HG03521 (cell line): ENCODE measurements at regions not wholly inside any gene's neighbourhood (a gene's known extent, or its start where the extent isn't known, plus 50 kb on each side); places are given as distances from the start of the nearest gene placed in this dataset.

ENCODE experiments used
- ATAC-seq: cut with Tn5 transposase; IDR thresholded peaks from one replicate; pipeline ENCODE4 v1.9.1; 2021; ENCODE audit warnings: mild to moderate bottlenecking, moderate library complexity; ENCODE audit not compliant: unreplicated experiment

DNA sequence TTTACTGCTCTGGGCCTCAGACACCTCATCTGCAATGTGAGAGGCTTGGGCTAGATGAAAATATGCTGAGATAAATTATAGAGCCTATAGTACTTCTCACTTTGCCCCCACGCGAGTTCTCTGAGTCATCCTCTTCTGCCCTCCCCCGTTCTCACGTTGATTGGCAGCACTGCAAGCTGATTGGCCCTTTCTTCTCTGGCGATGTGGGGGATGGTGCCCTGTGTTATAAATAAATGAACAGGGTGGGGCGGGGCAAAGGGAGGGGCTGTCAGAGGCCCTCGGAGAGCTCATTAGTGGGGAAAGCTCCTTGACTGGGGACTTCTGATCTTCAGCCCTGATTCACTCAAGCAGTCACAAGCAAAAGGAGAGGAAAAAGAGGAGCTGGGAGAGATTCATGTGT lies 64.3 kb upstream of the ZC3H12A start:
- no peak for ATAC-seq

DNA sequence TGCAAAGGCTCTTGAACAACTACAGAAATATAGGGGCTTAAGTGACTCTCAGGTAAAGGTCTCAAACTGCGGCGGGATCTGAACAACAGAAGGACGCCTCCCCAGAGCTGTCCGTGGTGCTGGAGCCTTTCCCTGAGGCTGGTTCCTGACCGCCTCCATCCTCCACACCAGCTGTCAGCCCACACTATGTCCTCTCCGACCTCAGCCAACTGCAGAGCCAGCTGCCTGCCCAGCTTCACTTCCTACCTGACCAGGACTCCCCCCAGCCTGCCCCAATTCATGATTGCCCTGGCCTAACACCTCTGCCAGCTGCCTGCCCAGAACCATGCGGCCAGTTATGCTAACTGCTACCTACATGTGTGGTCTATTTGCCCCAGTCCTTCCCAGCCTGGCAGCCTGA lies 63.6 kb upstream of the ZC3H12A start:
- ATAC-seq: no peak

DNA sequence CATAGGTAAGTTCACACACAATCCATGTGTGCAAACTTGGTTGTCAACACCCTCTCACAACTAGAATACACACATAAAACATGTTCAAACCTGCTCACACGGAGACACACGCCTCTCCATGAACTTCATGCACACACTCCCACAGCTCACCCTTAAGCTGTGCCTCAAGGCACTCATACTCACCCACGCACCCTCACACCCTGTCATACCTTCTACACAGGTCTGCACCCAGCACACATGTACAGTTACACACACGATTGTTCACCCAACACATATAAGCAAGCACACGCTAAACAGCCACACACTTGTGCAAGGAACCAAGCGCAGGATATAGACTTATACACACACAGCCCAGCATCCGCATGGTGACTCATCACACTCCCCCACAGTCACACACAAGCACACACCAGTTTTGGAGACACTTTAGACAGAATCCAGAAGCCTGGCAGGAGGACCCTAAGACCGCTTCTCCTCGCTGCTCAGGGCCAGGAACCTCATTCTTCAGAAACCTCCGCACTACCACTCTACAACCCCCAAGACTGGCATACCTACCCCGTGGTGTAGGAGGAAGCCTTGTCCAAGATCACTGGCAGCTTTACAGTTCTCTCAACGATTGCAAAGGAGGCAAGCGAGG lies 58.7 kb upstream of the ZC3H12A start:
- ATAC-seq: no peak

DNA sequence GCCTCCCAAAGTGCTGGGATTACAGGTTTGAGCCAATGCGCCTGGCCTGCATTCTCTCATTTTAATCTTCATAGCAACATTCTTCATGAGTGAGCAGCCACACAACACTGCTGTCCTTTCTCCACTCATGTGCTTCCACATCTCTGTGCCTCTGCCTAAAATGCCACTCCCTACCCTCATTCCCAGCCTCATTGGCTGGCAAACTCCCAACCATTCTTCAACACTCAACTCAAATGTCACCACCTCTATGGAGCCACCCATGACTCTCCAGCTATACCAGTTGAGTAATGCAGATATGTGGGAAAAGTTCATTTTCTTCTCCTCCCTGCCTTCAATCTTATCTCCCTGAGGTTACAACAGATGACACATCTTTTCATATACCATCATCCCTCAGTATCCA lies 53.9 kb upstream of the ZC3H12A start:
- ATAC-seq: no peak

DNA sequence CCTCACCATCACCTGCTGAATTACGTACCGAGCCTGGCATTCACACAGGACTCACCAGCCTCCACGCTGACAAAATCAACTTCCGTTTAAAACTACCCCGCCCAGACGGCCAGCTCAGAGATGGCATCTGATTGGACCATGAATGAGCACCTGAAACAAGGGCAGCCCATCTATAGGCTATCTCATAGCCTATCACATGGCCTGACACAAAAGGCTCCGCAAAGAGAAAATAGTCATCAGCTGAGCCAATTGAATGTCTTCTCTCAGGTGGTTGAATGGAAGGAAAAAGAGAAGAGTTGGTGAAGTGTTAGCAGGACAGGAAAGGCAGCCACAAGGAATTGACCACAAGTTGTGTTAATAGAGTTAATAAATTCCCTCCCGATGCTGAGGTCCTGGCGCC lies 50.6 kb upstream of the ZC3H12A start:
- ATAC-seq: no peak

DNA sequence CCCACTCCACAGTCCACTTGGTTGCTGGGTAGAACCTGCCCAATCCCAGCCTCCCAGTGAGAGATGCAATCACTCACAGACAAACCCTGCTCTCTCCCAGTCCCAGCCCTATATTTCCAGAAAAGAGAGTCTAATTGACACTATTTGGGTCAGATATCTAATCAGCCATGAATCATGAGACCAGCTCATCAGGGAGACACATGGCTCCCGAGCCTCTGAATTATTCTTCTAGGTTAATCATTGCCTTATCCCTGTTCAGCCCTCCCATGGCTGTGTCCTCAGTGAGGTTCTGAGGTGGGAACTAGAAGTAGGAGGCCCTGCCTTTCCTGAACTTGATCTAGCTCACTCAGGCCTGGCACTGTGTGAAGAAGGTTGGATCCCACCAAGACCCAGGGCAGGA lies 49.9 kb upstream of the ZC3H12A start:
- ATAC-seq: no peak
